ENCODE measurements at regions not wholly inside any gene's neighbourhood (a gene's known extent, or its start where the extent isn't known, plus 50 kb on each side); places are given as distances from the start of the nearest gene placed in this dataset.

GRCh38 chr18:30676053-30676480 lies 366.5 kb downstream of the DSC3 start:
- FAIRE-seq (no peak), DNase-seq (ENCODE audit: low spot score) (no peak), ATAC-seq (no peak)
- in situ Hi-C loops (cut with HindIII; ENCODE audit: extremely low pct_ligation_motif_present, low pct_unique_long_range_greater_than_20kb) (no loop called here), intact Hi-C loops (cut with micrococcal nuclease; ENCODE audit: unreplicated experiment) (no loop called here)
- H3K4me3 ChIP-seq (replicated peaks in 1 of 3; ENCODE audit: insufficient read depth in 1 of 3, low read depth in 2 of 3, low read length in 3 of 3) = no peak overlapping the region
- H3K27ac ChIP-seq (ENCODE audit: extremely low read length, insufficient read depth, low read length) = no peak overlapping the region
- no peaks in the 10 kb centered on the region for H3K79me2 ChIP-seq (ENCODE audit: insufficient read depth, low read length)
- no peaks in the 10 kb centered on the region for H3K36me3 ChIP-seq (replicated peaks in 1 of 2; ENCODE audit: control insufficient read depth in 1 of 2, insufficient read depth in 2 of 2, low read length in 2 of 2)
- H3K9me3 ChIP-seq (ENCODE audit: low read length) = no peaks in the 10 kb centered on the region
- ChIA-PET POLR2A (no interaction called here), CTCF (ENCODE audit: low intra/inter-chr PET ratio, low total read pairs) (no interaction called here)
- TF ChIP-seq, protein P1, sequence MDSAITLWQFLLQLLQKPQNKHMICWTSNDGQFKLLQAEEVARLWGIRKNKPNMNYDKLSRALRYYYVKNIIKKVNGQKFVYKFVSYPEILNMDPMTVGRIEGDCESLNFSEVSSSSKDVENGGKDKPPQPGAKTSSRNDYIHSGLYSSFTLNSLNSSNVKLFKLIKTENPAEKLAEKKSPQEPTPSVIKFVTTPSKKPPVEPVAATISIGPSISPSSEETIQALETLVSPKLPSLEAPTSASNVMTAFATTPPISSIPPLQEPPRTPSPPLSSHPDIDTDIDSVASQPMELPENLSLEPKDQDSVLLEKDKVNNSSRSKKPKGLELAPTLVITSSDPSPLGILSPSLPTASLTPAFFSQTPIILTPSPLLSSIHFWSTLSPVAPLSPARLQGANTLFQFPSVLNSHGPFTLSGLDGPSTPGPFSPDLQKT (CRISPR knock-in tag; IDR thresholded peaks at IDR 0.05; ENCODE audit: borderline replicate concordance) = no peak
- TF ChIP-seq ZBTB8A (CRISPR knock-in tag; IDR thresholded peaks at IDR 0.05; ENCODE audit: borderline replicate concordance, low read depth) (no peak), PHF20 (CRISPR knock-in tag; IDR thresholded peaks at IDR 0.05) (no peak), ZNF577 (CRISPR knock-in tag; IDR thresholded peaks at IDR 0.05; ENCODE audit: borderline replicate concordance, low read depth) (no peak), ZNF567 (CRISPR knock-in tag; IDR thresholded peaks at IDR 0.05; ENCODE audit: borderline replicate concordance) (no peak), TCF12 (IDR thresholded peaks at IDR 0.05) (no peak), TCF12 (CRISPR knock-in tag; IDR thresholded peaks at IDR 0.05) (no peak), STAT6 (CRISPR knock-in tag; IDR thresholded peaks at IDR 0.05; ENCODE audit: borderline replicate concordance) (no peak), ZC3H13 (CRISPR knock-in tag; IDR thresholded peaks at IDR 0.05) (no peak), PTBP1 (IDR thresholded peaks at IDR 0.05; ENCODE audit: low read depth, low read length, poor library complexity, severe bottlenecking) (no peak), SIN3A (IDR thresholded peaks at IDR 0.05; ENCODE audit: borderline replicate concordance, low read depth, low read length) (no peak), ZNF354B (CRISPR knock-in tag; IDR thresholded peaks at IDR 0.05) (no peak), AKAP8 (CRISPR knock-in tag; IDR thresholded peaks at IDR 0.05) (no peak)
- no peaks in the 10 kb centered on the region for H3K4me1 ChIP-seq (ENCODE audit: insufficient read depth, low read length)
- no peak overlapping the region for H2AFZ ChIP-seq (ENCODE audit: low read length)
- no peak overlapping the region for H3K4me2 ChIP-seq (ENCODE audit: low read depth, low read length)
- H4K20me1 ChIP-seq (ENCODE audit: insufficient read depth, low read length) = no peaks in the 10 kb centered on the region
- no peaks in the 10 kb centered on the region for H3K27me3 ChIP-seq (ENCODE audit: control insufficient read depth in 1 of 2, insufficient read depth in 2 of 2, low read length in 2 of 2)
- no peak overlapping the region for H3K9ac ChIP-seq (ENCODE audit: insufficient read depth, low read depth, low read length)
- WGBS (ENCODE audit: low lambda C conversion rate) = 0% methylated on average over 4 of the region's 4 CpGs
- no TSS peak for BruUV-seq (replicated peaks)
